K562 (cell line): ENCODE measurements at regions not wholly inside any gene's neighbourhood (a gene's known extent, or its start where the extent isn't known, plus 50 kb on each side); places are given as distances from the start of the nearest gene placed in this dataset.

Source experiments
- ATAC-seq: fragments of 200-7000 bp; cut with Tn5 transposase; 3 replicates; pipeline ENCODE4 v1.9.1; 2020; ENCODE audit warnings: moderate library complexity
- BruUV-seq: library from RNA; stranded (reverse); fragments of 400-500 nt; replicated peaks from 2 replicates; lab custom pipeline; 2021; lab: Mats Ljungman, UMichigan
- CTCF ChIA-PET: fragments of 300-600 bp; formaldehyde crosslinking; extraction: SDS; loops from one replicate; lab custom pipeline; 2021; ENCODE audit warnings: low intra/inter-chr PET ratio; lab: Yijun Ruan, JAX
- POLR2A ChIA-PET: fragments of 300-600, 350-650 bp; sonication (Branson Sonifier 250); formaldehyde crosslinking; extraction: SDS; loops from one replicate; lab custom pipeline; 2021; ENCODE audit warnings: antibody characterized with exemption, inconsistent platforms; lab: Yijun Ruan, JAX
- DNase-seq, 4 experiments: peaks; one replicate each; pipeline versions ENCODE4 v3.0.0 to v3.0.0-alpha.2; 2011 to 2018; ENCODE audit warnings: low spot score in 3 of 4, mixed read lengths in 3 of 4; ENCODE audit errors: extremely low read depth in 1 of 4
- FAIRE-seq: peaks from 2 replicates; lab custom pipeline; 2011; peaks lifted over from hg19 to GRCh38; lab: Jason Lieb, UNC
- H2AFZ ChIP-seq: 2 replicates; pipeline ENCODE4 v1.6.0; 2011; ENCODE audit warnings: low read depth, low read length, control low read depth, inconsistent platforms
- H3K27ac ChIP-seq: fragments of 200-600 bp; 3 replicates; pipeline ENCODE4 v1.8.0; 2011; ENCODE audit warnings: low read depth, mild to moderate bottlenecking, control low read depth, inconsistent platforms, low read length, moderate library complexity, mixed read lengths; ENCODE audit errors: extremely low read depth
- H3K27me3 ChIP-seq, 2 experiments: fragments of 300-600 bp in 1 of 2; 2 replicates in 1 of 2; 3 replicates in 1 of 2; pipeline versions ENCODE4 v1.6.0 to v1.8.0; 2011; ENCODE audit warnings: inconsistent platforms in 2 of 2, low read length in 2 of 2, mild to moderate bottlenecking in 1 of 2, mixed read lengths in 1 of 2, moderate library complexity in 1 of 2; ENCODE audit not compliant: control insufficient read depth in 2 of 2, insufficient read depth in 2 of 2
- H3K36me3 ChIP-seq: fragments of 300-600 bp; 3 replicates; pipeline ENCODE4 v1.8.0; 2011; ENCODE audit warnings: mild to moderate bottlenecking, low read length, inconsistent platforms; ENCODE audit not compliant: control insufficient read depth, insufficient read depth
- H3K4me1 ChIP-seq, 2 experiments: fragments of 200-600 bp in 1 of 2; replicated peaks in 1 of 2; 2 replicates in 1 of 2; 3 replicates in 1 of 2; pipeline versions ENCODE4 v1.5.1 to v1.8.0; 2011; ENCODE audit warnings: inconsistent platforms in 2 of 2, low read length in 2 of 2, mild to moderate bottlenecking in 1 of 2, mixed read lengths in 1 of 2, moderate library complexity in 1 of 2; ENCODE audit not compliant: control insufficient read depth in 2 of 2, insufficient read depth in 2 of 2
- H3K4me2 ChIP-seq: 2 replicates; pipeline ENCODE4 v1.6.1; 2011; ENCODE audit warnings: low read length, control low read depth, inconsistent platforms, mixed read lengths; ENCODE audit not compliant: insufficient read depth
- H3K4me3 ChIP-seq: fragments of 200-600 bp; sonication (generic), shearing (Covaris generic); 2 replicates; pipeline ENCODE4 v1.5.1; 2016; ENCODE audit warnings: control low read depth, inconsistent platforms
- H3K79me2 ChIP-seq: fragments of 200-600 bp; 3 replicates; pipeline ENCODE4 v1.8.0; 2011; ENCODE audit warnings: low read length, inconsistent platforms; ENCODE audit not compliant: control insufficient read depth, insufficient read depth
- H3K9ac ChIP-seq, 2 experiments: 2 replicates each; pipeline versions ENCODE4 v1.6.0 to v1.6.1; 2011; ENCODE audit warnings: low read depth in 2 of 2, low read length in 2 of 2, control low read depth in 1 of 2, inconsistent platforms in 1 of 2, mild to moderate bottlenecking in 1 of 2, mixed read lengths in 1 of 2; ENCODE audit not compliant: insufficient read depth in 1 of 2
- H3K9me1 ChIP-seq: one replicate; pipeline ENCODE4 v1.6.0; 2011; ENCODE audit warnings: inconsistent platforms, mild to moderate bottlenecking, low read length, moderate library complexity; ENCODE audit not compliant: control insufficient read depth, insufficient read depth
- H3K9me3 ChIP-seq: replicated peaks from 2 replicates; pipeline ENCODE4 v1.5.1; 2011; ENCODE audit warnings: low read depth, low read length, inconsistent platforms; ENCODE audit not compliant: control insufficient read depth, insufficient read depth
- H4K20me1 ChIP-seq: replicated peaks from 2 replicates; pipeline ENCODE4 v1.6.1; 2011; ENCODE audit warnings: low read length, inconsistent platforms, mixed read lengths; ENCODE audit not compliant: control insufficient read depth, insufficient read depth
- EP300 ChIP-seq: IDR thresholded peaks from 2 replicates; pipeline ENCODE4 v1.6.1; 2012; ENCODE audit warnings: low read length, improper control_type of control experiment
- ETV1 ChIP-seq: fragments of 450-650 bp; conservative IDR thresholded peaks from 2 replicates; pipeline ENCODE4 v1.6.1; 2016; ENCODE audit warnings: missing genetic modification characterization, control low read depth, low read depth, missing compliant biosample characterization
- FOXP1 ChIP-seq: sonication (generic); formaldehyde crosslinking; IDR thresholded peaks from 2 replicates; pipeline ENCODE4 v1.8.0; 2022; ENCODE audit warnings: mild to moderate bottlenecking, missing genetic modification reagents
- LCOR ChIP-seq: sonication (generic); formaldehyde crosslinking; IDR thresholded peaks from 2 replicates; pipeline ENCODE4 v1.8.0; 2022; ENCODE audit warnings: mild to moderate bottlenecking, missing genetic modification reagents
- NEUROD1 ChIP-seq: fragments of 150-350 bp; IDR thresholded peaks from 2 replicates; pipeline ENCODE4 v1.6.1; 2014; ENCODE audit warnings: borderline replicate concordance, low read length, low read depth; ENCODE audit not compliant: partially characterized antibody
- RBM15 ChIP-seq: fragments of 200-400 bp; formaldehyde crosslinking; IDR thresholded peaks from 2 replicates; pipeline ENCODE4 v1.6.1; 2018; ENCODE audit warnings: mild to moderate bottlenecking, low read length, moderate library complexity; ENCODE audit not compliant: insufficient read depth
- SMC3 ChIP-seq: conservative IDR thresholded peaks from 2 replicates; pipeline ENCODE4 v1.6.1; 2011; ENCODE audit warnings: low read depth, low read length, improper control_type of control experiment; ENCODE audit not compliant: insufficient read depth
- SRF ChIP-seq, 2 experiments: fragments of 250-450, 450-650 bp in 1 of 2; sonication (Bioruptor Pico) in 1 of 2; sonication (generic) in 1 of 2; formaldehyde crosslinking; IDR thresholded peaks; 2 replicates each; pipeline versions ENCODE4 v1.5.0 to v1.5.1; 2020 to 2022; ENCODE audit warnings: mild to moderate bottlenecking in 1 of 2, missing genetic modification reagents in 1 of 2
- ZNF140 ChIP-seq: fragments of 250-450 bp; sonication (Bioruptor Pico); IDR thresholded peaks from 2 replicates; pipeline ENCODE4 v1.8.0; 2021; ENCODE audit warnings: moderate library complexity, mild to moderate bottlenecking, inconsistent platforms
- ZNF507 ChIP-seq: conservative IDR thresholded peaks from 2 replicates; pipeline ENCODE4 v1.6.1; 2017; ENCODE audit warnings: missing genetic modification characterization, missing compliant biosample characterization
- ZNF699 ChIP-seq: fragments of 250-450 bp; sonication (Bioruptor Pico); IDR thresholded peaks from 2 replicates; pipeline ENCODE4 v1.8.0; 2021; ENCODE audit warnings: mild to moderate bottlenecking, moderate library complexity; ENCODE audit not compliant: insufficient replicate concordance
- WGBS: fragments of 100-300 bp; shearing (Covaris generic); methylation state at CpG from one replicate; pipeline ENCODE4 v1.1.6; 2016; ENCODE audit warnings: low coverage, mixed read lengths; ENCODE audit not compliant: insufficient coverage; ENCODE audit errors: missing lambda C conversion rate; 5-methylcytosine and 5-hydroxymethylcytosine counted together
- in situ Hi-C: fragments of 300-500 bp; cut with MboI; formaldehyde crosslinking; loops from 4 replicates; pipeline ENCODE4 v1.15.0; 2018; ENCODE audit warnings: inconsistent platforms, mixed read lengths
- intact Hi-C: fragments of 100-400 bp; cut with micrococcal nuclease; formaldehyde crosslinking; loops from 2 replicates; pipeline ENCODE4 v1.14.2; 2022
- TF ChIP-seq, protein P1 (sequence below): sonication (generic); formaldehyde crosslinking; IDR thresholded peaks from 2 replicates; pipeline ENCODE4 v1.8.0; 2022; ENCODE audit warnings: mild to moderate bottlenecking, missing genetic modification reagents
- TF ChIP-seq, protein P2 (sequence below): sonication (generic); formaldehyde crosslinking; IDR thresholded peaks from 2 replicates; pipeline ENCODE4 v1.8.0; 2022; ENCODE audit warnings: missing genetic modification reagents, mild to moderate bottlenecking, moderate library complexity, borderline replicate concordance

DNA sequence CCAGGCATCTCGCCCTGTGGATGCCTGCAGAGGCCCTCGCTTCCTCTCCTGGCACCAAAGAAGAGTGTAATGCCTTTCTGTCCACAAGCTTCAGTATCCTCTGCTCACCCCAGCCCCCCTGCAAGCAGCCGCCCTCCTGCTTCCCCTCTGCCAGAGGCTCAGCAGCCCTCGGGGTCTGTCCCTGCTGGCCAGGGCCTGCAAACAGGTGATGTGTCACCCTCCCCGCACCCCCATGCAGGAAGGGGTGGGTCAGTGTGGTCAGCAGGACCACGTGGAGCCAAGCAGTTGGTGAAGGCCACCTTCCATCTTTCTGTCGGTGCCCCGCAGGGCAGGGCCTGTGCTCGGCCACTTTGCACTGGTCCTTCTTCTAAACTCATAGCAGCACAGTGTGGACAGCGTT, 129.9 kb upstream of the CIBAR2 start:
- ATAC-seq, result no peak
- no peak overlapping the region for H3K4me3 ChIP-seq
- H3K27ac ChIP-seq, result no peak overlapping the region
- no peaks in the 10 kb centered on the region for H3K36me3 ChIP-seq
- intact Hi-C loops, result no loop called here
- no peaks in the 10 kb centered on the region for H3K9me3 ChIP-seq
- H3K27me3 ChIP-seq, result no peaks in the 10 kb centered on the region
- H4K20me1 ChIP-seq, result peaks cover 41% of the 10 kb centered on the region; the same call in 1 of the 2 replicates
- no peak for DNase-seq
- in situ Hi-C loops, result no loop called here
- H3K9ac ChIP-seq, result peak overlapping the region in 1 of 2 experiments; percentile 46; a peak in 1 of 4 replicates
- ChIA-PET CTCF (no interaction called here), POLR2A (no interaction called here)
- FAIRE-seq, result no peak
- BruUV-seq, result no TSS peak
- no peaks in the 10 kb centered on the region for H3K79me2 ChIP-seq
- peaks cover 0 to 36% of the 10 kb centered on the region in 2 experiments; a peak in 3 of 5 replicates for H3K4me1 ChIP-seq
- H3K9me1 ChIP-seq, result peaks cover 4% of the 10 kb centered on the region
- 67% methylated on average over 10 of the region's 10 CpGs for WGBS
- no peak overlapping the region for H2AFZ ChIP-seq
- H3K4me2 ChIP-seq, result no peak overlapping the region
- TF ChIP-seq SRF (CRISPR knock-in tag; IDR thresholded peaks at IDR 0.05) (no peak), ZNF507 (tag) (no peak), FOXP1 (no peak), SMC3 (no peak), RBM15 (no peak), LCOR (CRISPR knock-in tag) (no peak), ZNF140 (CRISPR knock-in tag) (no peak), NEUROD1 (no peak), EP300 (no peak), ETV1 (tag) (no peak), ZNF699 (CRISPR knock-in tag) (no peak)
- TF ChIP-seq, protein P1, sequence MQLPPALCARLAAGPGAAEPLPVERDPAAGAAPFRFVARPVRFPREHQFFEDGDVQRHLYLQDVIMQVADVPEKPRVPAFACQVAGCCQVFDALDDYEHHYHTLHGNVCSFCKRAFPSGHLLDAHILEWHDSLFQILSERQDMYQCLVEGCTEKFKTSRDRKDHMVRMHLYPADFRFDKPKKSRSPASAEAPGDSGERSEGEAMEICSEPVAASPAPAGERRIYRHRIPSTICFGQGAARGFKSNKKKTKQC (CRISPR knock-in tag), result no peak
- TF ChIP-seq, protein P2, sequence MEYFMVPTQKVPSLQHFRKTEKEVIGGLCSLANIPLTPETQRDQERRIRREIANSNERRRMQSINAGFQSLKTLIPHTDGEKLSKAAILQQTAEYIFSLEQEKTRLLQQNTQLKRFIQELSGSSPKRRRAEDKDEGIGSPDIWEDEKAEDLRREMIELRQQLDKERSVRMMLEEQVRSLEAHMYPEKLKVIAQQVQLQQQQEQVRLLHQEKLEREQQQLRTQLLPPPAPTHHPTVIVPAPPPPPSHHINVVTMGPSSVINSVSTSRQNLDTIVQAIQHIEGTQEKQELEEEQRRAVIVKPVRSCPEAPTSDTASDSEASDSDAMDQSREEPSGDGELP (CRISPR knock-in tag), result no peak
